ENCODE measurements at regions not wholly inside any gene's neighbourhood (a gene's known extent, or its start where the extent isn't known, plus 50 kb on each side); places are given as distances from the start of the nearest gene placed in this dataset.
"Not testable (repeated sequence)": the region's sequence is repeated elsewhere in the genome, so short reads cannot be mapped to it uniquely, and the experiment has no call there.

- in situ Hi-C loops (cut with MboI; ENCODE audit: low pct_unique_long_range_greater_than_20kb, low sequenced_read_pairs, unreplicated experiment): no loop called here
- DNase-seq (ENCODE audit: low spot score): no peak
- no peak for TF ChIP-seq CTCF (IDR thresholded peaks at IDR 0.05; ENCODE audit: extremely low read depth, insufficient read depth, missing control alignments)
These were observed 344.2 kb upstream of the ROPN1 start for GRCh38 chr3:124336067-124336656.

GRCh38 chr3:124345845-124346244, 353.9 kb upstream of the ROPN1 start:
- in situ Hi-C loops (cut with MboI; ENCODE audit: low pct_unique_long_range_greater_than_20kb, low sequenced_read_pairs, unreplicated experiment): loop anchor here (10.0 kb wide), 1 partner anchor 119 kb away; no protein-coding TSS in a partner anchor

GRCh38 chr3:124346487-124346886, 354.6 kb upstream of the ROPN1 start:
- in situ Hi-C loops (cut with MboI; ENCODE audit: low pct_unique_long_range_greater_than_20kb, low sequenced_read_pairs, unreplicated experiment): loop anchor here (10.0 kb wide), 1 partner anchor 118 kb away; no protein-coding TSS in a partner anchor
- no peak for TF ChIP-seq CTCF (IDR thresholded peaks at IDR 0.05; ENCODE audit: extremely low read depth, insufficient read depth, missing control alignments)
- no peak for DNase-seq (ENCODE audit: low spot score)

More at GRCh38 chr3:124345845-124346244, 353.9 kb upstream of the ROPN1 start:
- no peak for DNase-seq (ENCODE audit: low spot score)
- TF ChIP-seq CTCF (IDR thresholded peaks at IDR 0.05; ENCODE audit: extremely low read depth, insufficient read depth, missing control alignments): no peak

GRCh38 chr3:124347418-124347817, 355.5 kb upstream of the ROPN1 start:
- in situ Hi-C loops (cut with MboI; ENCODE audit: low pct_unique_long_range_greater_than_20kb, low sequenced_read_pairs, unreplicated experiment): loop anchor here (10.0 kb wide), 1 partner anchor 117 kb away; no protein-coding TSS in a partner anchor
- TF ChIP-seq CTCF (IDR thresholded peaks at IDR 0.05; ENCODE audit: extremely low read depth, insufficient read depth, missing control alignments): no peak
- DNase-seq (ENCODE audit: low spot score): no peak

- not testable (repeated sequence) for DNase-seq (ENCODE audit: low spot score)
- in situ Hi-C loops (cut with MboI; ENCODE audit: low pct_unique_long_range_greater_than_20kb, low sequenced_read_pairs, unreplicated experiment): loop anchor here (10.0 kb wide), 1 partner anchor 116 kb away; no protein-coding TSS in a partner anchor
These were observed 356.6 kb upstream of the ROPN1 start for GRCh38 chr3:124348555-124348954.

GRCh38 chr3:124351430-124352148, 359.7 kb upstream of the ROPN1 start:
- peak; percentile 52 for TF ChIP-seq CTCF (IDR thresholded peaks at IDR 0.05; ENCODE audit: extremely low read depth, insufficient read depth, missing control alignments)
- DNase-seq (ENCODE audit: low spot score): peak; percentile 52
- in situ Hi-C loops (cut with MboI; ENCODE audit: low pct_unique_long_range_greater_than_20kb, low sequenced_read_pairs, unreplicated experiment): no loop called here

- in situ Hi-C loops (cut with MboI; ENCODE audit: low pct_unique_long_range_greater_than_20kb, low sequenced_read_pairs, unreplicated experiment): no loop called here
- TF ChIP-seq CTCF (IDR thresholded peaks at IDR 0.05; ENCODE audit: extremely low read depth, insufficient read depth, missing control alignments): no peak
- DNase-seq (ENCODE audit: low spot score): no peak
These were observed 360.2 kb upstream of the ROPN1 start for GRCh38 chr3:124352149-124352539.
